ENCODE measurements at regions not wholly inside any gene's neighbourhood (a gene's known extent, or its start where the extent isn't known, plus 50 kb on each side); places are given as distances from the start of the nearest gene placed in this dataset.

GRCh38 chr9:16247188-16247875 lies 623.1 kb downstream of the BNC2 start:
- DNase-seq: no peak

- DNase-seq: no peak
Observed at GRCh38 chr9:16248822-16249221, 621.6 kb downstream of the BNC2 start.

DNA sequence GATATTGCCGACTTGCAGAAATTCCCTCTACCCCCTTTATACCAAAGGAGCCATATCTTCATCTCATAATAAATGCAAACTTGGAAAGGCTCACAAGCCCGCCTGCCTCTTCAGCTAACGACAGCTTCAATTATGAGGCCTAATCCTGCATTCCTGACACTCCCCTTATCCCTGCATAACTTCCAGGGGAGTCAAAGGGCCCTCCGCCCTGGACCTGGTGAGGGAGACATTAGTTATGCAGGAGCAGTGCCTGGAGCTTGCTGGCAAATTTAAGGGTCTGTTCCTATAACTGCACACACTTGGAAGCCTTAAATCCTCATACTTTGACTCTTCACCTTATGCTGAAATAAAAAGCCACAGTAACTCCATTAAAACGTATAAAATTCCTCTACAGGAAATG lies 617.9 kb downstream of the BNC2 start:
- DNase-seq: no peak

GRCh38 chr9:16254674-16255073 lies 615.8 kb downstream of the BNC2 start:
- no peak for DNase-seq

GRCh38 chr9:16255217-16255616 lies 615.3 kb downstream of the BNC2 start:
- no peak for DNase-seq

GRCh38 chr9:16257604-16258003 lies 612.9 kb downstream of the BNC2 start:
- DNase-seq: no peak

- DNase-seq: no peak
Observed at GRCh38 chr9:16258191-16258590, 612.3 kb downstream of the BNC2 start.

DNA sequence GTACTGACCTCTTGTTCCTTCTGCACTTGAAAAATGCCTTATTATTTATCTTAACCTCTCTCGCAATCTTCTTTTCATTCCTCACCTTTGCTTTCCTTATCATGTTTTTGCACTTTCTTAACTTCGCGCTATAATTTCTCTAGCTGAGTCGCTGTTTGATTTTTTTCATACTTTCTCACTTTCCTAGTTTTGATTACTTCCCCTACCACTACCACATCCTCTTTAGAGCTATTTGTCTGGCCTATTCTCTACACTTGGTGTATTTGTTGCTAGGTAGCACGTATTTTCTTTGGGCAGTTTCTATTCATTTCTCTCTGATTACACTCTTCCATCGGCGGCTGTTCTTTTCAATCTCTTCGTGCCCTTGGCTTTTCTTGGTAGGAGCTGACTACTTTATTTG lies 611.8 kb downstream of the BNC2 start:
- no peak for DNase-seq

DNA sequence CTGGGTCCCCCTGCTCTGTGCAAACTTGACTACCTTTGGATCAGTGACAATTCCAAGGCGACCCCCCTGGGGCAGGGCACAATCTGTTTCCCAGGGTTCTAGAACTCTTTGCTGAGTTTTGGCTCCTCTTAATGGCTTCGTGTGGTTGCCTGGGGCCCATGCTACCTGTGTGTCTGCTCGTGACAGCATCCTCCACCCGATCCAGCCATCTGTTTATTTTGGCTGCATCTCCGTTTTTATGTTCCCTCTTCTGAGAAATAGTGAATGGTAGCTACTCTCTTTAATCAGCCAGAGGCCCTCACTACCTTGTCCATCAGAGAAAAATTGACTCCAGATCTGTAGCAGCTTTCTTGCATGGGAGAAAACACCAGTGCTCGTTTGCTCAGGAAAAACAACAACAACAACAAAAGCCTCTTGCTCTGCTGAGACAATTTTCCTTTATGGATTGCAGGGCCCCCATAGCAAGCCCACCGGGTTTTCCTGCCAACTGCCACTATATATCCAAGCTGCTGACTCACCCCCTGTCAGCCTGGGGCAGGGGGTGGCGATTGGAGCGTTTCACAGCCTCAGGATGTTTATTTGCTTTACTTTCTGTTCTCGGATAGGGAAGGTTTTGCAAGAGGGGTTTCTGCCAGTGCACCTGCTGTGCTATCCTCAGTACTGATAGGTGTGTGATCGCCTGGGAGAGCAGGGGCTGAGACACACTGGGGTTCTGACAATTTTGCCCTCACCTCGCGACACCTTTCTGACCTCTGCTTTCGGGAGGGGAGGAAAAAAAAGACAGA lies 607.8 kb downstream of the BNC2 start:
- DNase-seq: peak; percentile 61

DNA sequence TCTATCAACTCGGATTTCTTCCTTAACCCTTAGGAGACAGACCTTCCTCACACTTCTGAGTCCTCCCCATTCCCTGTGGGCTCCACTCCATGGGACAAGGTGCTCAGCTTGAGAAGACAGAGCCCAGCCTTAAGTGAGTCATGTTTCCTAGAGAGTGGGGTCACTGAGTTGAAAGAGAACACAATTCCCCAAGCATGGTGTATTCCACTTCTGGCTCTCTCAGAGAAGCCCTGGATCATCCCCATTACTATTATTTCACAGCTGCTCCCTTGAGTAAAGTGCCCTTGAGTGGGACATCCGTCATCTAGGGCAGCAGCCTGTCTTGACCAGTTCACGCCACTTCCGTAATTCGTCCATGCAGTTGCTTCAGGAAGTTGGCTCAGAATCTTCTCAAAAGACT lies 604.8 kb downstream of the BNC2 start:
- no peak for DNase-seq

GRCh38 chr9:16266648-16267276 lies 603.7 kb downstream of the BNC2 start:
- DNase-seq: no peak

GRCh38 chr9:16267281-16268066 lies 603.0 kb downstream of the BNC2 start:
- DNase-seq: no peak

GRCh38 chr9:16268067-16268881 lies 602.2 kb downstream of the BNC2 start:
- DNase-seq: no peak

DNA sequence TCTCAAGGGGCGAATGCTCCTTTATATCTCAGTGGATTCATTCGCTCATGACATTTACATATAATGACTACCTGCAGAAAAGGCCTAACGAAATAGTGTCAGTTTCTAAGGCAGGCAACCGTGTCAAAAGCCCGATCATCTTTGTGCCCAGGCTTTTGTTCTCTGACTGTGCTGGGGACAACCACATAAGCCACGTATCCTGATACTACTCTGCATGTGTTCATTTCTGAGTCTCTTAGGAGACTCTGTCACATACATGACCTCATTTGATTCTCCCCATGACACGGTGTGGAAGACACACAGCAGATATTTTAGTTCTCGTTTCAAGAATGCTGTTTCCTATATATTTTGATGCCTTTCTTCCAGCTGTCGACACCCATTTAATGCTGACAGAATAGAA lies 598.5 kb downstream of the BNC2 start:
- DNase-seq: no peak

GRCh38 chr9:16272776-16273175 lies 597.7 kb downstream of the BNC2 start:
- DNase-seq: no peak

DNA sequence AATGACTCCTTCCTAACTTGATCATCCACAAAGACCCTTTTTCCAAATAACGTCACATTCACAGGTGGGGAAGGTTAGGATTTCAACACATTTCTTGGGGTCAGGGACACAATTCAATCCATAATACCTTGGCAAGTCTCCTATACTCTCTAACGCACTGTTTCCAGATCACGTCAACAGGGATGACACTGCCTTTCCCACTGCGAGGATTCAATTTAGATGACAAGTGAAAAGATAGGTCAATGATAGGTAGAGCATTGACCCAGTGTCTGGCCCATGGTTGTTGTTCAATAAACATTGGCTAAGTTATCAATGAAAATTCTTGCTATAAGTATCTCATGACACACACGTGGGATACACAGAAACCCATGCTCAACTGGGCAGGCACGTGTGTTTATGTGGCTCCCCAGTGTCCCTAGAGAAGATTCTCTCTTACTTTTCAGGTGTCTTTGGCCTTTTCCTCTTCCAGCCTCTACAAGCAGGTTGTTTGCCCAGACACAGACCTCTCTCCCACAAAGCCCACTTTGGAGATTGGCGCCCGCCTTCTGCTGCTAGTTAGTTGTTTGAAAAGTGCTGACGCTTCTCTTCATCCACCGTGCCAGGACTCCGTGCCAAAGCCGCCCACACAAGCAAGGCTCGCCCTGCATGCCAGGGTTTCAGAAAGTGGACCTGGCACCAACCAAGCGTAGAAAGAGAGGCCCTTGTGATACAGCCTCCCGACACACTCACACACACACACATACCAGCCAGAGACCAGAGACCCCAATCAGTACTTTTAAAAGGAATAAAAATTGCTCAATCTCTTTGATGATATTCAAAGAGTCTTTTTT lies 594.5 kb downstream of the BNC2 start:
- no peak for DNase-seq

DNA sequence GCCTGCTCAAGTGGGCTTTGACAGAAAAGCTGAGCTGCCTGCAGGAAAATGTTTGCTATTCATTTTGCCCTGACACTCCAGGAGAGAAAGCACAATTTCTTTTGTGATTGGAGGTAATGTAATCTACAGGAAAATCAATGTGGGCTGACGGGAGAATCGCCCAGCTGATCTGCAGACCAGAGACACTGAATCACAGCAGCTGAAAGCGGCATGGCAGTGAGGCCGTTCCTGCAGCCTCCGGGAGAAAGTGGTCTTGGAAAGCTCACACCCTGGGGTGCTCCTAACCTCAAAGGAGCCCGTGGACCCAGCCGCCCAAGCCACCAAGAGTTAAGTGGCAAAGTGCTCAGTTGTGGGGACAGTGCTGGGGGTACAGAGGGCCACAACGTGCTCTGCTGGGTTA lies 593.6 kb downstream of the BNC2 start:
- DNase-seq: no peak

DNA sequence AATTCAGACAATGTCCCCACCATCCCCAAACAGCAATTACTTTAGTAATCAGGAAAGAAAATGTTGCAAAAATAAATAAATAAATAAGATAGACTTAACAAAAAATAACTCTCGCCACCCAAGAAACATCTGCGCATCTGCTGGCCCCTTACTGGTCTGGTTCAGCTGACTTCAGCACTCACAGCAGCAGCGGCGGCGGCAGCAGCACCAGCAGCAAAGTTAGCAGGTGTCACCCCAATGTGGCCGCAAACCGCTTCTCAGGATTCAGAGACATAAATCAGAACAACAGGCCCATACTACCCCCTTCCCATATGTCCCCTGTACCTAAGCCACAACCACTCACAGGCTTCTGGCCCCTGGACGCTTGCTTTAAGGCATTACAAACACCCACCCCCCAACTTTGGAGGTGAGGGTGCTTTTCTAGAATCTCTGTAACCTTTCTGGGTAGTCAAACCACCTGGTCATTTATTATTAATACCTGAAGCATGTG lies 593.0 kb downstream of the BNC2 start:
- DNase-seq: no peak

GRCh38 chr9:16278326-16278999 lies 592.0 kb downstream of the BNC2 start:
- no peak for DNase-seq

DNA sequence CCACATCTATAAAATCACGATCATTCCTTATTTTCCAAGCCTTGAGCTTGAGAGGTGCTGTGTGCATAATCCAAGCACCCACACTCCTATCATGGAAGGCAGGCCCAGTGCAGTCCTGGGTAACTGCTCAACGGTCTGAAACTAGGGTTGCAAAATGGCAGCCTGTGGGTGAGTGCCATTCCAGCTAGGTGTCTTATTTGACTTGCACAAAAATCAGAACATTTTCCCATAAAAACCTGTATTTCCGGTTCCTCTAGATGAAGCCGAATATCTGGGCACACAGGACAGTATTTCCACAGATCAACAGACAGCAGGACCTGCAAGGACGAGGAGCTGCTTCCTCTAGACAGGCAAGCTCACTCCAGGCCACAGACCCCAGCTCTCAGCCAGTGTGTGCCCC lies 588.8 kb downstream of the BNC2 start:
- DNase-seq: no peak

GRCh38 chr9:16282216-16282615 lies 588.3 kb downstream of the BNC2 start:
- DNase-seq: peak; percentile 31
